Neutrophil (primary cell): ENCODE measurements at regions not wholly inside any gene's neighbourhood (a gene's known extent, or its start where the extent isn't known, plus 50 kb on each side); places are given as distances from the start of the nearest gene placed in this dataset.

Source experiments
- H3K27ac ChIP-seq: fragments of 200-600 bp; sonication (generic); 2 replicates; pipeline ENCODE4 v1.5.1; 2016; ENCODE audit warnings: mild to moderate bottlenecking, moderate library complexity
- H3K27me3 ChIP-seq: fragments of 200-600 bp; sonication (generic); 2 replicates; pipeline ENCODE4 v1.6.0; 2016; ENCODE audit warnings: mild to moderate bottlenecking
- H3K36me3 ChIP-seq: fragments of 200-600 bp; sonication (generic); 2 replicates; pipeline ENCODE4 v1.5.1; 2017
- H3K4me1 ChIP-seq, 2 experiments: fragments of 200-600 bp in 1 of 2; sonication (generic) in 1 of 2; 1 replicate in 1 of 2; 2 replicates in 1 of 2; pipeline versions ENCODE4 v1.5.1 to v1.6.1; 2013 to 2016; ENCODE audit warnings: low read depth in 1 of 2, low read length in 1 of 2, mild to moderate bottlenecking in 1 of 2, moderate library complexity in 1 of 2; ENCODE audit not compliant: control insufficient read depth in 1 of 2, insufficient read depth in 1 of 2
- H3K4me3 ChIP-seq, 2 experiments: fragments of 200-600 bp in 1 of 2; sonication (generic) in 1 of 2; 1 replicate in 1 of 2; 2 replicates in 1 of 2; pipeline ENCODE4 v1.5.1; 2013 to 2016; ENCODE audit warnings: low read depth in 1 of 2, low read length in 1 of 2, mild to moderate bottlenecking in 1 of 2, moderate library complexity in 1 of 2
- H3K9me3 ChIP-seq: fragments of 200-600 bp; sonication (generic); 2 replicates; pipeline ENCODE4 v1.5.1; 2016
- TF ChIP-seq, protein P1 (sequence below): fragments of 200-600 bp; sonication (generic); IDR thresholded peaks from 2 replicates; pipeline ENCODE4 v1.5.1; 2016; ENCODE audit warnings: antibody characterized with exemption

DNA sequence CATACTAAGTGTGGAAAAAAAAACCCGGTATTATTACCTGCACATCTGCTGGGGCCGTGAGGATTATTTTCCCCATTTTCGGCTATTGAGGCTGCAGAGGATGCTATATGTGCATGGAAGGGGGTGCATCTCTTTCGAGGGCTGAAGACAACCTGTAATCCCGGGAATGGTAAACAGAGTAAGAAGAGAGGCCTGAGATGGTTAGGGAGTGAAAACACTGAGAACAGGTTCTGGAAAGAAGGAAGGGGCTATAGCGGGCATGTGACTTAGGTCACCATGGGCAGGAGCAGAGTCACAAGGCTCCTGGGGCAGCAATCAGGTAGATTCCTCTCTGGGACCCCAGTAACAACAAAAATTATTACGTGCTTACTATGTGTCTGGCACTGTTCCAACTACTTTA is 299.1 kb downstream of the RRAGC start:
- TF ChIP-seq, protein P1, sequence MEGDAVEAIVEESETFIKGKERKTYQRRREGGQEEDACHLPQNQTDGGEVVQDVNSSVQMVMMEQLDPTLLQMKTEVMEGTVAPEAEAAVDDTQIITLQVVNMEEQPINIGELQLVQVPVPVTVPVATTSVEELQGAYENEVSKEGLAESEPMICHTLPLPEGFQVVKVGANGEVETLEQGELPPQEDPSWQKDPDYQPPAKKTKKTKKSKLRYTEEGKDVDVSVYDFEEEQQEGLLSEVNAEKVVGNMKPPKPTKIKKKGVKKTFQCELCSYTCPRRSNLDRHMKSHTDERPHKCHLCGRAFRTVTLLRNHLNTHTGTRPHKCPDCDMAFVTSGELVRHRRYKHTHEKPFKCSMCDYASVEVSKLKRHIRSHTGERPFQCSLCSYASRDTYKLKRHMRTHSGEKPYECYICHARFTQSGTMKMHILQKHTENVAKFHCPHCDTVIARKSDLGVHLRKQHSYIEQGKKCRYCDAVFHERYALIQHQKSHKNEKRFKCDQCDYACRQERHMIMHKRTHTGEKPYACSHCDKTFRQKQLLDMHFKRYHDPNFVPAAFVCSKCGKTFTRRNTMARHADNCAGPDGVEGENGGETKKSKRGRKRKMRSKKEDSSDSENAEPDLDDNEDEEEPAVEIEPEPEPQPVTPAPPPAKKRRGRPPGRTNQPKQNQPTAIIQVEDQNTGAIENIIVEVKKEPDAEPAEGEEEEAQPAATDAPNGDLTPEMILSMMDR, result no peak
- H3K27ac ChIP-seq, result peak overlapping the region; percentile 90
- no peaks in the 10 kb centered on the region for H3K9me3 ChIP-seq
- peaks cover 16 to 22% of the 10 kb centered on the region in 2 experiments for H3K4me1 ChIP-seq
- peaks cover 16% of the 10 kb centered on the region for H3K27me3 ChIP-seq
- H3K36me3 ChIP-seq, result no peaks in the 10 kb centered on the region
- no peak overlapping the region for H3K4me3 ChIP-seq

DNA sequence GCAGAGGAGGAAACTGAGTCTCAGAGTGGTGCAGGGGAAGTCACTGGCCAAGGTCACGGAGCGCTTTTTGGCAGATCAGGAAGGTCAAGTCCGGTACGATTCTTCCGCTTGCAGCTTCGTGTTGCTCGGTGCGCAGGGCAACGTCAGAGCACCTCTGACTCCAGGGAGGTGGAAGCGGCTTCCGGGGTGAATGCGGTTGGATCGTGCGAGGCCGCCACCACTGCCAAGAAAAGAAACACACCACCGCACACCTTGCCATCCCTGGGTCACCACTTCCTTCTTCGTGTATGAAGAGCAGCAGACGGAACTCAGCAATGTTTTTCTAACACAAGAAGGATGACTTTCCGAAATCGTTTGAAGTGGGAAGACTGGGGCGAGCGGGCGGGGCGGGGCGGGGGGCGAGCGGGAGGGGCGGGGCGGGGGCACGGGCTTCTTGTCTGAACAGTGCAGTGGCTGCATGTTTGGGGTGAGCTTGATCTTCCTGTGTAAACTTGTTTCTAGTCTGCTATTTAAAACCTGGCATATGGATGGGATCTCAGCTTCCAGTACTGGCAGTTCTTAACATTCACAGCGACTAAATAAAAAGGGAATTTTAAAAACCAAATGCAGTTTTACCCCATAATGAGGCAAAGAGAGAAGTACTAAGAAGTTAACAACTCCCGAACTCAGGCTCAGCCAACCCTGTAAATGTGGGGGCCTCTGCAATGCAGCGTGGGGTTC is 300.0 kb downstream of the RRAGC start:
- peaks cover 16 to 22% of the 10 kb centered on the region in 2 experiments for H3K4me1 ChIP-seq
- H3K4me3 ChIP-seq, result peak overlapping the region; percentile 55 to 59
- peak overlapping the region; percentile 90 for H3K27ac ChIP-seq
- no peaks in the 10 kb centered on the region for H3K36me3 ChIP-seq
- no peaks in the 10 kb centered on the region for H3K9me3 ChIP-seq
- TF ChIP-seq, protein P1, result no peak
- H3K27me3 ChIP-seq, result peaks cover 16% of the 10 kb centered on the region

DNA sequence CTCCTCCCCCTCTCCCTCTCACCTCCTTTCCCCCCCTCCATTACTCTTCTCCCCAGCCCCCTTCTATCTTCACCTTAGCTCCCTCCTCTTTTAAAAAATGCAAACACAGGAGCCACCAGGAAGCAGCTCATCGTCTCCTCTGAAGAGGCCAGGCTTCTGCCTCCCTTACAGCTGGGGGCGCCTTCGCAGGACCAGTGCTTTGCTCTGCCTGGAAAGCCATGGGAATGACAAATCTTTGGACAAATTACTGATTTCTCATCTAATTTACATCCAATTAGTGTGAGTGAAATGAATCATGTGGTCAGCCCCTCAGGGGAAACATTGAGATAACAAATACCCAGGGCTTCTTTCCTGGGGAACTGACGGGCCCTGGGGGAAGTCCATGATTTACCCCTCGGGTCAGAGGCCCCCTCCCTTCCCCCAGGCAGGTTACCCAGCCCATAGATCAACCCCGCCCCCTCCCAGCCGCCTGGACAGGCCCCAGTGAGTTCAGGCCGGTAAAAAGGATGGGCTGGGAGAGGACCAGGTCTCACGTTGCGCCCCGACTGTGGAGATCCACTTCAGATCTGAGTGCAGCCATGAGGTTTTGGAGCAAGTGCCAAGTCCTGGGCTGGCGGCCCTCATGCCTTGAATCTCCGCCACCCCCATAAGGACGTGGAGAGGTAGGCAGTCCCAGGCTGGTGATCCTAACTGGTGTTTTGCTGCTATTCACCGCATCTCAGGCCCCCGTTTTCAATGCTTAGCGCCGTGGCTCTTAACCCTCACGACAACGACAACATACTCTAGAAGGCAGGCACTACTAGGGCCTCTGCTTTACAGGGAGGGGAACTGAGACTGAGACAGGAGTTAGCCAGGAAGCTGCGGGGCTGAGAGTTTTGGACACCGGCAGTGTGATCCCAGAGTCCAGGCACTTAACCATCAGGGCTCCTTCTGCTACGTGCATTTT is 300.8 kb downstream of the RRAGC start:
- Histone ChIP-seq H3K27me3 (peaks cover 14% of the 10 kb centered on the region), H3K27ac (peak overlapping the region; percentile 90), H3K4me1 (peaks cover 16 to 22% of the 10 kb centered on the region in 2 experiments), H3K36me3 (no peaks in the 10 kb centered on the region), H3K4me3 (peak overlapping the region; percentile 55 to 59), H3K9me3 (no peaks in the 10 kb centered on the region)
- TF ChIP-seq, protein P1, result no peak

- Histone ChIP-seq H3K4me3 (no peak overlapping the region), H3K27ac (peak overlapping the region; percentile 90), H3K36me3 (no peaks in the 10 kb centered on the region), H3K9me3 (no peaks in the 10 kb centered on the region), H3K27me3 (peaks cover 10% of the 10 kb centered on the region), H3K4me1 (peaks cover 16 to 22% of the 10 kb centered on the region in 2 experiments)
- TF ChIP-seq, protein P1, result no peak
These were observed 301.5 kb downstream of the RRAGC start for GRCh38 chr1:38558055-38558454.

DNA sequence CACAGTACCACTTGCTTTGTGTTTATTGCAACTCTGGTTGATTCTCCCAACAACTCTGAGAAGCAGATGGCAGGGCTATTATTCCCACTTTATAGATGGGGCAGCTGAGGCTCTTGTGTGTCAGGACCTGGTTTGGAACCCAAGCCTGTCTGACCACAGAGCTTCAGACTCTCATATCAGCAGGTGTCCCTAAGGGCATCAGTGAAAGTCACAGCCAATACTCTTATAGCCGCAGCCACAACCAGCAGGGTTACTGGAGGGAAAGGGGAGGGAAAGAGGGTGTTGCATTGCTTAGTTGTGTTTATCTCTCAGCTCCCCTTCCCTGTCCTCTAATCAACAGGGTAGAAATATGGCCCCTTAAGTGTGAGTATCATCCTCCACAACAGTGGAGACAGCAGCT is 304.0 kb downstream of the RRAGC start:
- Histone ChIP-seq H3K4me1 (peaks cover 16 to 19% of the 10 kb centered on the region in 2 experiments), H3K27me3 (peaks cover 20% of the 10 kb centered on the region), H3K36me3 (no peaks in the 10 kb centered on the region), H3K4me3 (no peak overlapping the region), H3K9me3 (no peaks in the 10 kb centered on the region), H3K27ac (no peak overlapping the region)
- TF ChIP-seq, protein P1, result no peak
